CD4-positive, alpha-beta T cell (primary cell): ENCODE measurements at regions not wholly inside any gene's neighbourhood (a gene's known extent, or its start where the extent isn't known, plus 50 kb on each side); places are given as distances from the start of the nearest gene placed in this dataset. TPM values are rescaled to one million over a fixed set of nuclear protein-coding genes. Genes with fewer than 3 reads are reported as not detected.

Source experiments
- ATAC-seq: fragments of 200-7000 bp; cut with Tn5 transposase; one replicate; pipeline ENCODE4 v1.10.0; 2022; ENCODE audit warnings: mild to moderate bottlenecking; ENCODE audit not compliant: poor library complexity
- CTCF ChIA-PET: fragments of 350-600 bp; sonication (Branson Sonifier 250); formaldehyde crosslinking; loops from one replicate; lab custom pipeline; 2021; ENCODE audit warnings: antibody characterized with exemption, inconsistent platforms; lab: Charles Lee
- POLR2A ChIA-PET: fragments of 350-600 bp; sonication (Branson Sonifier 250); formaldehyde crosslinking; loops from one replicate; lab custom pipeline; 2021; ENCODE audit warnings: antibody characterized with exemption, inconsistent platforms; lab: Charles Lee
- DNase-seq, 14 experiments: peaks; one replicate each; pipeline ENCODE4 v3.0.0-alpha.2; 2013 to 2020; ENCODE audit warnings: mixed read lengths in 2 of 14
- H3K27ac ChIP-seq, 2 donors: one replicate each; pipeline versions ENCODE4 v1.5.1 to v1.7.0; 2013; ENCODE audit warnings: low read length in 2 of 2, low read depth in 1 of 2, mild to moderate bottlenecking in 1 of 2
- H3K27me3 ChIP-seq, 2 experiments: 1 replicate in 1 of 2; 2 replicates in 1 of 2; pipeline versions ENCODE4 v1.6.1 to v1.7.0; 2013; ENCODE audit warnings: low read length in 2 of 2, control low read depth in 1 of 2, mild to moderate bottlenecking in 1 of 2, moderate library complexity in 1 of 2; ENCODE audit not compliant: insufficient read depth in 2 of 2, control insufficient read depth in 1 of 2
- H3K36me3 ChIP-seq: one replicate; pipeline ENCODE4 v1.6.1; 2013; ENCODE audit warnings: low read length, control low read depth; ENCODE audit not compliant: insufficient read depth
- H3K4me1 ChIP-seq: one replicate; pipeline ENCODE4 v1.6.1; 2013; ENCODE audit warnings: low read length, control low read depth; ENCODE audit not compliant: insufficient read depth
- H3K4me3 ChIP-seq: one replicate; pipeline ENCODE4 v1.5.1; 2013; ENCODE audit warnings: mild to moderate bottlenecking, low read length, moderate library complexity
- H3K9me3 ChIP-seq, 2 experiments: 1 replicate in 1 of 2; 2 replicates in 1 of 2; pipeline versions ENCODE4 v1.6.1 to v1.7.0; 2013; ENCODE audit warnings: low read length in 2 of 2, mild to moderate bottlenecking in 2 of 2, control low read depth in 1 of 2, moderate library complexity in 1 of 2; ENCODE audit not compliant: control insufficient read depth in 1 of 2, insufficient read depth in 1 of 2
- H3K27ac Mint-ChIP-seq: one replicate; pipeline ENCODE4 v1.8.0; 2020; ENCODE audit warnings: mixed read lengths
- H3K27me3 Mint-ChIP-seq: one replicate; pipeline ENCODE4 v1.8.0; 2021; ENCODE audit warnings: mixed read lengths
- H3K36me3 Mint-ChIP-seq: one replicate; pipeline ENCODE4 v1.8.0; 2021; ENCODE audit warnings: low read depth, mixed read lengths
- H3K4me1 Mint-ChIP-seq: one replicate; pipeline ENCODE4 v1.8.0; 2021; ENCODE audit warnings: low read depth, mixed read lengths
- H3K4me3 Mint-ChIP-seq: one replicate; pipeline ENCODE4 v1.8.0; 2020; ENCODE audit warnings: mild to moderate bottlenecking, mixed read lengths
- H3K9me3 Mint-ChIP-seq: one replicate; pipeline ENCODE4 v1.8.0; 2020; ENCODE audit warnings: mixed read lengths
- CTCF ChIP-seq: fragments of 200-600 bp; IDR thresholded peaks from one replicate; pipeline ENCODE4 v1.8.0; 2022; ENCODE audit warnings: antibody characterized with exemption, mild to moderate bottlenecking
- intact Hi-C, 2 experiments: fragments of 100-400 bp; cut with DNase I in 1 of 2; cut with micrococcal nuclease in 1 of 2; formaldehyde crosslinking; loops; one replicate each; pipeline versions ENCODE4 v1.15.1 to v1.9.0; 2023 to 2025; cut with DNase I, micrococcal nuclease
- microRNA-seq: library from miRNA; unstranded; fragments of <30 nt; microRNA quantifications from one replicate; pipeline ENCODE4 v1.2.0, GENCODE V29; 2021; ENCODE audit warnings: borderline microRNAs expressed, borderline replicate concordance

- H3K4me3 ChIP-seq = no peak overlapping the region
- no peaks in the 10 kb centered on the region for H3K27me3 ChIP-seq
- H3K27me3 Mint-ChIP-seq = no peaks in the 10 kb centered on the region
- no peaks in the 10 kb centered on the region for H3K4me1 ChIP-seq
- POLR2A ChIA-PET = interaction anchor here (1.1 to 1.2 kb wide), 2 partner anchors 9 to 51 kb away, joined by 3 read pairs; partner anchors contain the start of gene TRIB2
- DNase-seq = no peak
- no peak for ATAC-seq
- TF ChIP-seq CTCF = no peak
- no peaks in the 10 kb centered on the region for H3K9me3 Mint-ChIP-seq
- no peaks in the 10 kb centered on the region for H3K36me3 ChIP-seq
- intact Hi-C loops = no loop called here
- CTCF ChIA-PET = no interaction called here
- H3K27ac Mint-ChIP-seq = no peak overlapping the region
- no peaks in the 10 kb centered on the region for H3K36me3 Mint-ChIP-seq
- H3K27ac ChIP-seq = no peak overlapping the region
- peaks cover 3 to 14% of the 10 kb centered on the region in 2 experiments for H3K9me3 ChIP-seq
- no peaks in the 10 kb centered on the region for H3K4me1 Mint-ChIP-seq
- H3K4me3 Mint-ChIP-seq = no peak overlapping the region
Observed at GRCh38 chr2:12665334-12665733, 51.4 kb upstream of the TRIB2 start.

- H3K27me3 ChIP-seq = no peaks in the 10 kb centered on the region
- Mint-ChIP-seq H3K27me3 (no peaks in the 10 kb centered on the region), H3K4me3 (no peak overlapping the region), H3K9me3 (no peaks in the 10 kb centered on the region), H3K4me1 (no peaks in the 10 kb centered on the region), H3K27ac (no peak overlapping the region), H3K36me3 (no peaks in the 10 kb centered on the region)
- H3K9me3 ChIP-seq = peaks cover 3 to 14% of the 10 kb centered on the region in 2 experiments
- POLR2A ChIA-PET = no interaction called here
- no peak overlapping the region for H3K27ac ChIP-seq
- no peak overlapping the region for H3K4me3 ChIP-seq
- no peaks in the 10 kb centered on the region for H3K4me1 ChIP-seq
- no peak for DNase-seq
- CTCF ChIA-PET = no interaction called here
- no peak for ATAC-seq
- intact Hi-C loops = no loop called here
- no peak for TF ChIP-seq CTCF
- H3K36me3 ChIP-seq = no peaks in the 10 kb centered on the region
Observed at GRCh38 chr2:12666445-12666844, 50.3 kb upstream of the TRIB2 start.

Small RNA genes in the stretch of these regions (microRNA-seq; reads per million reads assigned to microRNA genes)
- not detected for gene MIR3681
